Lower leg skin (tissue), 3 donors: ENCODE measurements at regions not wholly inside any gene's neighbourhood (a gene's known extent, or its start where the extent isn't known, plus 50 kb on each side); places are given as distances from the start of the nearest gene placed in this dataset.

Experiments
- CTCF ChIP-seq, 3 donors: fragments of 450-650 bp; IDR thresholded peaks; one replicate each; pipeline ENCODE4 v1.5.1; 2016; ENCODE audit warnings: antibody characterized with exemption in 3 of 3, mild to moderate bottlenecking in 3 of 3, moderate library complexity in 2 of 3
- POLR2A ChIP-seq, 2 donors: fragments of 450-650 bp; IDR thresholded peaks; one replicate each; pipeline ENCODE4 v1.6.1; 2016 to 2017; ENCODE audit warnings: antibody characterized with exemption in 2 of 2, mild to moderate bottlenecking in 1 of 2, moderate library complexity in 1 of 2

GRCh38 chr2:179331061-179331460, 66.4 kb upstream of the SESTD1 start:
- TF ChIP-seq CTCF (IDR thresholded peaks at IDR 0.05) (no peak), POLR2A (IDR thresholded peaks at IDR 0.05) (no peak)
